ENCODE measurements at regions not wholly inside any gene's neighbourhood (a gene's known extent, or its start where the extent isn't known, plus 50 kb on each side); places are given as distances from the start of the nearest gene placed in this dataset.

- Histone ChIP-seq H3K27me3 (ENCODE audit: low read length) (no peaks in the 10 kb centered on the region), H3K9ac (ENCODE audit: low read length) (no peak overlapping the region), H3K79me2 (ENCODE audit: low read length) (no peaks in the 10 kb centered on the region), H3K36me3 (ENCODE audit: insufficient read depth, low read length) (no peaks in the 10 kb centered on the region), H3K9me3 (ENCODE audit: low read length) (no peaks in the 10 kb centered on the region), H4K20me1 (ENCODE audit: insufficient read depth, low read depth, low read length) (no peaks in the 10 kb centered on the region), H3K4me1 (ENCODE audit: low read length) (no peaks in the 10 kb centered on the region), H3K9me2 (replicated peaks; ENCODE audit: insufficient read depth, low read length) (no peaks in the 10 kb centered on the region), H2AFZ (ENCODE audit: low read length) (no peak overlapping the region), H3K4me3 (ENCODE audit: low read length) (no peak overlapping the region), H3K27ac (ENCODE audit: low read length) (no peak overlapping the region), H3K4me2 (ENCODE audit: low read depth, low read length, poor library complexity, severe bottlenecking) (no peak overlapping the region)
- no peak for DNase-seq
These were observed 144.4 kb upstream of the WNT4 start for GRCh38 chr1:22287273-22287672.

GRCh38 chr1:22287946-22288520, 145.1 kb upstream of the WNT4 start:
- Histone ChIP-seq H3K79me2 (ENCODE audit: low read length) (no peaks in the 10 kb centered on the region), H3K4me2 (ENCODE audit: low read depth, low read length, poor library complexity, severe bottlenecking) (no peak overlapping the region), H3K9me2 (replicated peaks; ENCODE audit: insufficient read depth, low read length) (no peaks in the 10 kb centered on the region), H4K20me1 (ENCODE audit: insufficient read depth, low read depth, low read length) (no peaks in the 10 kb centered on the region), H3K27me3 (ENCODE audit: low read length) (no peaks in the 10 kb centered on the region), H3K36me3 (ENCODE audit: insufficient read depth, low read length) (no peaks in the 10 kb centered on the region), H2AFZ (ENCODE audit: low read length) (no peak overlapping the region), H3K4me3 (ENCODE audit: low read length) (no peak overlapping the region), H3K4me1 (ENCODE audit: low read length) (no peaks in the 10 kb centered on the region), H3K9me3 (ENCODE audit: low read length) (no peaks in the 10 kb centered on the region), H3K27ac (ENCODE audit: low read length) (no peak overlapping the region), H3K9ac (ENCODE audit: low read length) (no peak overlapping the region)
- no peak for DNase-seq

GRCh38 chr1:22288593-22289241, 145.8 kb upstream of the WNT4 start:
- H3K27me3 ChIP-seq (ENCODE audit: low read length) = no peaks in the 10 kb centered on the region
- H3K9me2 ChIP-seq (replicated peaks; ENCODE audit: insufficient read depth, low read length) = no peaks in the 10 kb centered on the region
- no peaks in the 10 kb centered on the region for H4K20me1 ChIP-seq (ENCODE audit: insufficient read depth, low read depth, low read length)
- no peak for DNase-seq
- no peak overlapping the region for H2AFZ ChIP-seq (ENCODE audit: low read length)
- no peaks in the 10 kb centered on the region for H3K4me1 ChIP-seq (ENCODE audit: low read length)
- no peaks in the 10 kb centered on the region for H3K9me3 ChIP-seq (ENCODE audit: low read length)
- no peaks in the 10 kb centered on the region for H3K36me3 ChIP-seq (ENCODE audit: insufficient read depth, low read length)
- no peaks in the 10 kb centered on the region for H3K79me2 ChIP-seq (ENCODE audit: low read length)
- no peak overlapping the region for H3K4me3 ChIP-seq (ENCODE audit: low read length)
- H3K27ac ChIP-seq (ENCODE audit: low read length) = no peak overlapping the region
- H3K4me2 ChIP-seq (ENCODE audit: low read depth, low read length, poor library complexity, severe bottlenecking) = no peak overlapping the region
- H3K9ac ChIP-seq (ENCODE audit: low read length) = no peak overlapping the region

GRCh38 chr1:22289307-22289995, 146.6 kb upstream of the WNT4 start:
- Histone ChIP-seq H3K9me3 (ENCODE audit: low read length) (no peaks in the 10 kb centered on the region), H4K20me1 (ENCODE audit: insufficient read depth, low read depth, low read length) (no peaks in the 10 kb centered on the region), H3K27me3 (ENCODE audit: low read length) (no peaks in the 10 kb centered on the region), H3K4me2 (ENCODE audit: low read depth, low read length, poor library complexity, severe bottlenecking) (no peak overlapping the region), H3K36me3 (ENCODE audit: insufficient read depth, low read length) (no peaks in the 10 kb centered on the region), H2AFZ (ENCODE audit: low read length) (no peak overlapping the region), H3K9me2 (replicated peaks; ENCODE audit: insufficient read depth, low read length) (no peaks in the 10 kb centered on the region), H3K4me1 (ENCODE audit: low read length) (no peaks in the 10 kb centered on the region), H3K79me2 (ENCODE audit: low read length) (no peaks in the 10 kb centered on the region), H3K27ac (ENCODE audit: low read length) (no peak overlapping the region), H3K4me3 (ENCODE audit: low read length) (no peak overlapping the region), H3K9ac (ENCODE audit: low read length) (no peak overlapping the region)
- DNase-seq = no peak

- no peak for DNase-seq
- no peaks in the 10 kb centered on the region for H4K20me1 ChIP-seq (ENCODE audit: insufficient read depth, low read depth, low read length)
These were observed 147.3 kb upstream of the WNT4 start for GRCh38 chr1:22290157-22290556.

GRCh38 chr1:22290611-22291010, 147.7 kb upstream of the WNT4 start:
- Histone ChIP-seq H3K4me3 (ENCODE audit: low read length) (no peak overlapping the region), H3K9me2 (replicated peaks; ENCODE audit: insufficient read depth, low read length) (no peaks in the 10 kb centered on the region), H3K9me3 (ENCODE audit: low read length) (no peaks in the 10 kb centered on the region), H3K4me1 (ENCODE audit: low read length) (no peaks in the 10 kb centered on the region), H3K9ac (ENCODE audit: low read length) (no peak overlapping the region), H2AFZ (ENCODE audit: low read length) (no peak overlapping the region), H3K27me3 (ENCODE audit: low read length) (no peaks in the 10 kb centered on the region), H3K79me2 (ENCODE audit: low read length) (no peaks in the 10 kb centered on the region), H3K27ac (ENCODE audit: low read length) (no peak overlapping the region), H4K20me1 (ENCODE audit: insufficient read depth, low read depth, low read length) (no peaks in the 10 kb centered on the region), H3K4me2 (ENCODE audit: low read depth, low read length, poor library complexity, severe bottlenecking) (no peak overlapping the region), H3K36me3 (ENCODE audit: insufficient read depth, low read length) (no peaks in the 10 kb centered on the region)
- no peak for DNase-seq

More at GRCh38 chr1:22290157-22290556, 147.3 kb upstream of the WNT4 start:
- Histone ChIP-seq H3K4me2 (ENCODE audit: low read depth, low read length, poor library complexity, severe bottlenecking) (no peak overlapping the region), H3K27me3 (ENCODE audit: low read length) (no peaks in the 10 kb centered on the region), H3K9me3 (ENCODE audit: low read length) (no peaks in the 10 kb centered on the region), H2AFZ (ENCODE audit: low read length) (no peak overlapping the region), H3K9ac (ENCODE audit: low read length) (no peak overlapping the region), H3K9me2 (replicated peaks; ENCODE audit: insufficient read depth, low read length) (no peaks in the 10 kb centered on the region), H3K36me3 (ENCODE audit: insufficient read depth, low read length) (no peaks in the 10 kb centered on the region), H3K27ac (ENCODE audit: low read length) (no peak overlapping the region), H3K79me2 (ENCODE audit: low read length) (no peaks in the 10 kb centered on the region), H3K4me3 (ENCODE audit: low read length) (no peak overlapping the region), H3K4me1 (ENCODE audit: low read length) (no peaks in the 10 kb centered on the region)

- H3K4me1 ChIP-seq (ENCODE audit: low read length) = no peaks in the 10 kb centered on the region
- no peaks in the 10 kb centered on the region for H3K9me2 ChIP-seq (replicated peaks; ENCODE audit: insufficient read depth, low read length)
- no peak overlapping the region for H2AFZ ChIP-seq (ENCODE audit: low read length)
- no peaks in the 10 kb centered on the region for H3K36me3 ChIP-seq (ENCODE audit: insufficient read depth, low read length)
- H3K27me3 ChIP-seq (ENCODE audit: low read length) = no peaks in the 10 kb centered on the region
- no peaks in the 10 kb centered on the region for H3K9me3 ChIP-seq (ENCODE audit: low read length)
- H3K9ac ChIP-seq (ENCODE audit: low read length) = no peak overlapping the region
- no peak overlapping the region for H3K4me3 ChIP-seq (ENCODE audit: low read length)
- DNase-seq = no peak
- H3K27ac ChIP-seq (ENCODE audit: low read length) = no peak overlapping the region
- no peak overlapping the region for H3K4me2 ChIP-seq (ENCODE audit: low read depth, low read length, poor library complexity, severe bottlenecking)
- H3K79me2 ChIP-seq (ENCODE audit: low read length) = no peaks in the 10 kb centered on the region
- H4K20me1 ChIP-seq (ENCODE audit: insufficient read depth, low read depth, low read length) = no peaks in the 10 kb centered on the region
These were observed 148.2 kb upstream of the WNT4 start for GRCh38 chr1:22291057-22291456.

GRCh38 chr1:22291494-22291893, 148.6 kb upstream of the WNT4 start:
- H3K4me3 ChIP-seq (ENCODE audit: low read length) = no peak overlapping the region
- H3K9me2 ChIP-seq (replicated peaks; ENCODE audit: insufficient read depth, low read length) = no peaks in the 10 kb centered on the region
- H3K27me3 ChIP-seq (ENCODE audit: low read length) = no peaks in the 10 kb centered on the region
- H3K9me3 ChIP-seq (ENCODE audit: low read length) = no peaks in the 10 kb centered on the region
- no peak overlapping the region for H3K9ac ChIP-seq (ENCODE audit: low read length)
- no peak overlapping the region for H3K4me2 ChIP-seq (ENCODE audit: low read depth, low read length, poor library complexity, severe bottlenecking)
- no peak for DNase-seq
- H4K20me1 ChIP-seq (ENCODE audit: insufficient read depth, low read depth, low read length) = no peaks in the 10 kb centered on the region
- no peak overlapping the region for H2AFZ ChIP-seq (ENCODE audit: low read length)
- H3K79me2 ChIP-seq (ENCODE audit: low read length) = no peaks in the 10 kb centered on the region
- no peak overlapping the region for H3K27ac ChIP-seq (ENCODE audit: low read length)
- no peaks in the 10 kb centered on the region for H3K36me3 ChIP-seq (ENCODE audit: insufficient read depth, low read length)
- no peaks in the 10 kb centered on the region for H3K4me1 ChIP-seq (ENCODE audit: low read length)
